ENCODE measurements at regions not wholly inside any gene's neighbourhood (a gene's known extent, or its start where the extent isn't known, plus 50 kb on each side); places are given as distances from the start of the nearest gene placed in this dataset.

- DNase-seq: peak; percentile 76
- Mint-ChIP-seq H3K4me1 (peaks cover 12% of the 10 kb centered on the region), H3K9me3 (no peaks in the 10 kb centered on the region), H3K27ac (no peak overlapping the region), H3K36me3 (ENCODE audit: low read depth) (no peaks in the 10 kb centered on the region), H3K27me3 (ENCODE audit: insufficient read depth) (no peaks in the 10 kb centered on the region), H3K4me3 (no peak overlapping the region)
- H3K36me3 ChIP-seq (ENCODE audit: control insufficient read depth, insufficient read depth, low read length): no peaks in the 10 kb centered on the region
- H3K9ac ChIP-seq (ENCODE audit: extremely low read depth, low read length, poor library complexity, severe bottlenecking): no peak overlapping the region
- no peaks in the 10 kb centered on the region for H3K9me3 ChIP-seq (ENCODE audit: control insufficient read depth, low read length)
- H3K4me3 ChIP-seq (ENCODE audit: low read length): no peak overlapping the region
- H3K27ac ChIP-seq (ENCODE audit: low read depth, low read length): no peak overlapping the region
- H3K4me1 ChIP-seq (ENCODE audit: control insufficient read depth, insufficient read depth, low read length): peaks cover 2% of the 10 kb centered on the region
- no peaks in the 10 kb centered on the region for H3K27me3 ChIP-seq (ENCODE audit: control insufficient read depth, insufficient read depth, low read length, poor library complexity, severe bottlenecking)
- TF ChIP-seq CTCF (conservative IDR thresholded peaks at IDR 0.05): peak; percentile 92
- WGBS, 2 experiments (ENCODE audit: insufficient coverage in 1 of 2, insufficient read length in 1 of 2): 25 to 52% methylated on average over 1 to 3 of the region's 3 CpGs
Observed at GRCh38 chr10:52644373-52645186, 128.0 kb downstream of the MBL2 start.

- H3K27ac Mint-ChIP-seq: no peak overlapping the region
- no peak overlapping the region for H3K4me3 ChIP-seq (ENCODE audit: low read length)
- no peak overlapping the region for H3K27ac ChIP-seq (ENCODE audit: low read depth, low read length)
- no peaks in the 10 kb centered on the region for H3K27me3 Mint-ChIP-seq (ENCODE audit: insufficient read depth)
- H3K9me3 Mint-ChIP-seq: no peaks in the 10 kb centered on the region
- H3K9me3 ChIP-seq (ENCODE audit: control insufficient read depth, low read length): no peaks in the 10 kb centered on the region
- H3K4me1 Mint-ChIP-seq: peaks cover 13% of the 10 kb centered on the region
- no peak for TF ChIP-seq CTCF (conservative IDR thresholded peaks at IDR 0.05)
- WGBS, 2 experiments (ENCODE audit: insufficient coverage in 1 of 2, insufficient read length in 1 of 2): 61 to 65% methylated on average over 4 of the region's 4 CpGs
- no peaks in the 10 kb centered on the region for H3K36me3 Mint-ChIP-seq (ENCODE audit: low read depth)
- DNase-seq: peak; percentile 53
- H3K27me3 ChIP-seq (ENCODE audit: control insufficient read depth, insufficient read depth, low read length, poor library complexity, severe bottlenecking): no peaks in the 10 kb centered on the region
- H3K4me1 ChIP-seq (ENCODE audit: control insufficient read depth, insufficient read depth, low read length): peaks cover 2% of the 10 kb centered on the region
- H3K36me3 ChIP-seq (ENCODE audit: control insufficient read depth, insufficient read depth, low read length): no peaks in the 10 kb centered on the region
- H3K9ac ChIP-seq (ENCODE audit: extremely low read depth, low read length, poor library complexity, severe bottlenecking): no peak overlapping the region
- H3K4me3 Mint-ChIP-seq: no peak overlapping the region
Observed at GRCh38 chr10:52645187-52645758, 127.3 kb downstream of the MBL2 start.

- no peak overlapping the region for H3K9ac ChIP-seq (ENCODE audit: extremely low read depth, low read length, poor library complexity, severe bottlenecking)
- WGBS, 2 experiments (ENCODE audit: insufficient coverage in 1 of 2, insufficient read length in 1 of 2): 85 to 100% methylated on average over 1 of the region's 1 CpG
- no peak overlapping the region for H3K27ac ChIP-seq (ENCODE audit: low read depth, low read length)
- no peaks in the 10 kb centered on the region for H3K27me3 ChIP-seq (ENCODE audit: control insufficient read depth, insufficient read depth, low read length, poor library complexity, severe bottlenecking)
- TF ChIP-seq CTCF (conservative IDR thresholded peaks at IDR 0.05): no peak
- no peak overlapping the region for H3K27ac Mint-ChIP-seq
- no peaks in the 10 kb centered on the region for H3K27me3 Mint-ChIP-seq (ENCODE audit: insufficient read depth)
- no peaks in the 10 kb centered on the region for H3K9me3 Mint-ChIP-seq
- no peak for DNase-seq
- no peak overlapping the region for H3K4me3 ChIP-seq (ENCODE audit: low read length)
- H3K4me3 Mint-ChIP-seq: no peak overlapping the region
- no peaks in the 10 kb centered on the region for H3K36me3 Mint-ChIP-seq (ENCODE audit: low read depth)
- H3K4me1 ChIP-seq (ENCODE audit: control insufficient read depth, insufficient read depth, low read length): peaks cover 8% of the 10 kb centered on the region
- no peaks in the 10 kb centered on the region for H3K9me3 ChIP-seq (ENCODE audit: control insufficient read depth, low read length)
- H3K4me1 Mint-ChIP-seq: peaks cover 37% of the 10 kb centered on the region
- H3K36me3 ChIP-seq (ENCODE audit: control insufficient read depth, insufficient read depth, low read length): no peaks in the 10 kb centered on the region
Observed at GRCh38 chr10:52649511-52649910, 123.1 kb downstream of the MBL2 start.
